GM10266 (cell line): ENCODE measurements at regions not wholly inside any gene's neighbourhood (a gene's known extent, or its start where the extent isn't known, plus 50 kb on each side); places are given as distances from the start of the nearest gene placed in this dataset.
"Not testable (repeated sequence)": the region's sequence is repeated elsewhere in the genome, so short reads cannot be mapped to it uniquely, and the experiment has no call there.

Experiments
- DNase-seq: peaks from one replicate; pipeline ENCODE4 v3.0.0; 2012; ENCODE audit errors: extremely low spot score
- TF ChIP-seq, protein P1 (sequence below): IDR thresholded peaks from 2 replicates; pipeline ENCODE4 v1.5.1; 2012; ENCODE audit warnings: mild to moderate bottlenecking, low read depth; ENCODE audit not compliant: control insufficient read depth, insufficient read depth; ENCODE audit errors: missing control alignments

DNA sequence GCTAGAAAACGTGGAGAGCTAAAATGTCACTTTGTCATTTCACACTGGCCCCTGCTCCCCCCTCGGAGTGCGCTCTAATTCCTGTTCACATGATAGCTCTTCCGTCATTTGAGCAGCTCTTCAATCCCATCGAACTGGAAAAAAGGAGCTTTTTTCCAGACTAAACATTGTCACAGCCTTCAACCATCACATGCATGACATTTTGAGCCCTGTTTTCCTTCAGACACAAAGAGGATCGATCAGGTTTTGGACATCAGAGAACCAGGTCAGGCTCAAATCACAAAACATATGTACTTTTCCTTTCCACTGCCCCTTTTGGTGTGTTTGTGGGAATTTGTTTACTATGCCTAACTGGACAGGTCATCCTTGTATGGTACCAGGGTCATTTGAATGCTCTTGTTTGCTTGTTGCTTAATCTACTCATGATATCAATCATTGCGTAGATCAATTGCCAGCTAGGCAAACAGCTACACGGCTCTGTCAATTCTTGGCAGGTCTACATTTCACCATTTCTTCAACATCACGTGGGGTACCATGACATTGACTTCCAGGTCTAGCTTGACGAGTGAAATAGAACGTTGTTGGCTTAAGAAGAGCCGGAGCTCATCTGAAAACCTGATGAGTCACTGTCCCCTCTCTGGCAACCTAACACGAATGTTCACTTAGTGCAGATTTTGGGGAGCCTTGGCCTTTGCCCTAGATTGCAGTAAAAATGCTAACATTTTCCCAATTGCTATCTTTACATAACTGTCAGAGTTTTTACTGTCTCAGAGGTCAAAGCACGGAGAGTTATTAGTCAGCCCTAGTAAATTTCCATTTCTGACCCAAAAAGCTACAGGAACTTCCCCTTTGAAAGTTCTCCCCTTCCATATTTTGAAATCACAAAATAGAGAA, 87.3 kb downstream of the LYZL2 start:
- DNase-seq: peak; percentile 29
- TF ChIP-seq, protein P1, sequence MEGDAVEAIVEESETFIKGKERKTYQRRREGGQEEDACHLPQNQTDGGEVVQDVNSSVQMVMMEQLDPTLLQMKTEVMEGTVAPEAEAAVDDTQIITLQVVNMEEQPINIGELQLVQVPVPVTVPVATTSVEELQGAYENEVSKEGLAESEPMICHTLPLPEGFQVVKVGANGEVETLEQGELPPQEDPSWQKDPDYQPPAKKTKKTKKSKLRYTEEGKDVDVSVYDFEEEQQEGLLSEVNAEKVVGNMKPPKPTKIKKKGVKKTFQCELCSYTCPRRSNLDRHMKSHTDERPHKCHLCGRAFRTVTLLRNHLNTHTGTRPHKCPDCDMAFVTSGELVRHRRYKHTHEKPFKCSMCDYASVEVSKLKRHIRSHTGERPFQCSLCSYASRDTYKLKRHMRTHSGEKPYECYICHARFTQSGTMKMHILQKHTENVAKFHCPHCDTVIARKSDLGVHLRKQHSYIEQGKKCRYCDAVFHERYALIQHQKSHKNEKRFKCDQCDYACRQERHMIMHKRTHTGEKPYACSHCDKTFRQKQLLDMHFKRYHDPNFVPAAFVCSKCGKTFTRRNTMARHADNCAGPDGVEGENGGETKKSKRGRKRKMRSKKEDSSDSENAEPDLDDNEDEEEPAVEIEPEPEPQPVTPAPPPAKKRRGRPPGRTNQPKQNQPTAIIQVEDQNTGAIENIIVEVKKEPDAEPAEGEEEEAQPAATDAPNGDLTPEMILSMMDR: no peak

GRCh38 chr10:30540276-30540675, 89.3 kb downstream of the LYZL2 start:
- no peak for DNase-seq
- TF ChIP-seq, protein P1: no peak

GRCh38 chr10:30538086-30538485, 91.5 kb downstream of the LYZL2 start:
- TF ChIP-seq, protein P1: no peak

DNA sequence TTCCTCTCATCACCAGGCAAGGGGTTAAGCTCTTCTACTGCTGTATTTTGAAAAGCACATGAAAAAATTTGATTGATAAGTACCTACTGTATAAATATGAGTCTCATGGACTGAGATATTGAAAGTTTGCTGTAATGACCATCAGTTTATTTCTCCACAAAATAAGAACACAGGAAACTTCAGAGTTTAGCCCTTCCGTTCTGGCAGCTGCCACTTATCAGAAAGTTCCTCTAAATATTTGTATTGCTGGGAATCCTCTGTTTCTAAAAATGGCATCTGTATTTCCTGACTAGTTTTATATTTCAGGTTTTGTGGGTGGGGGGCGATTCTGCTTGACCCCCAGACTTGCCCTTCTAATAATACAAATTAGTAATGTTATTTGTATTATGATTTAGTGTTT, 92.0 kb downstream of the LYZL2 start:
- DNase-seq: no peak
- TF ChIP-seq, protein P1: no peak

More at GRCh38 chr10:30538086-30538485, 91.5 kb downstream of the LYZL2 start:
- DNase-seq: no peak

GRCh38 chr10:30537158-30537557, 92.4 kb downstream of the LYZL2 start:
- DNase-seq: not testable (repeated sequence)

DNA sequence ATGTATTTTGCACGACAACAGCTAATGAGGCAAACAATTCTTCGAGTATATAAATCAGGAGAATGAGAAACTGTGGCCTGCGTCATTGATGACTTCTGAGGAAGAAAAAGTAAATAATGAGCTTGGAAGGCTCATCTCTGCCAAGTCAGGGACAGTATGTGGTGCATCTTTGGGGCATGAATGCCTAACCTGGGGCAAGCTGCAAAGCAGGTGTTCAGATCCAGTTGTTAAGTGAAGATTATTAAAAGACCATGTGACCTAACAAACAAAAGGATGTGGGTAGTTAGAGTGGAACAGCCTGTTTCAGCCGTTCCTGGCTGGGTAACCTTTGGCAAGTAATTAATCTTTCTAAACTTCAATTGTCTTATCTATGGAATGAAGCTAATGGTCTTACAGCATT, 93.0 kb downstream of the LYZL2 start:
- no peak for DNase-seq
- TF ChIP-seq, protein P1: no peak

DNA sequence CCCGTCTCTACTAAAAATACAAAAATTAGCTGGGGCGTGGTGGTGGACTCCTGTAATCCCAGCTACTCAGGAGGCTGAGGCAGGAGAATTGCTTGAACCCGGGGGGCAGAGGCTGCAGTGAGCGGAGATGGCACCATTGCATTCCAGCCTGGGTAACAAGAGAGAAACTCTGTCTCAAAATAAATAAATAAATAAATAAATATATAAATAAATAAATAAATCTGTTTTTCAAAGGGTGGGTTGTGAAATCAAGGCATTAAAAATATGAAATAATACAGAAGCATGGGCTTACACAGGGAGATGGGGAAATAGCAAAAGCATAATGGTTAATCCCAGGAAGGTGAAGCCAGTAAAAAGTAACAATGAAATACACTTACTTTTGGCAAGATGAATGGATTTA, 93.9 kb downstream of the LYZL2 start:
- no peak for DNase-seq
- TF ChIP-seq, protein P1: no peak
